Embryonic facial prominence (tissue), 1 donor: ENCODE measurements at regions not wholly inside any gene's neighbourhood (a gene's known extent, or its start where the extent isn't known, plus 50 kb on each side); places are given as distances from the start of the nearest gene placed in this dataset.
A peak's percentile ranks its signal among the peaks of the same experiment; 100 is the strongest.
"Not testable (repeated sequence)": the region's sequence is repeated elsewhere in the genome, so short reads cannot be mapped to it uniquely, and the experiment has no call there.

Experiments
- DNase-seq: peaks from one replicate; pipeline ENCODE4 v3.0.0-alpha.2; 2016; ENCODE audit errors: extremely low spot score

DNA sequence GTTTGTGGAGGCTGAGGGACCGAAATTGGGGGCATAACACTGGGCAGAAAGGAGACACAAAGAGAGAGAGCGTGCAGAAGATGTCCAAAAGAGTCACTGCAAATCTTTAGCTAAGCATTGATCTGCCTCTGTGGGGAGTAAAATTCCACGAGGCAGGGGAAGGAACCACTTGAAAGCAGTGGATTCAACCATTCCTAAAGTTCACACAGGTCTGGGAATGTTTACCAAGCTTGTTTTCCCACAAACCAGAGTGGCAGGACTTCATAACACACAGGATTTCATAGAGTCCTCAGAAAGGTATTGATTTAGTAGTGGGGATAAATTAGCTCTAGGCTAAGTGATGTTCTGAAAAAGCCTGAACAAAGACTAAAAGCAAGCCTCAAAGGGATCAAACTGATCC lies 66.1 kb upstream of the RPL38 start:
- no peak for DNase-seq

DNA sequence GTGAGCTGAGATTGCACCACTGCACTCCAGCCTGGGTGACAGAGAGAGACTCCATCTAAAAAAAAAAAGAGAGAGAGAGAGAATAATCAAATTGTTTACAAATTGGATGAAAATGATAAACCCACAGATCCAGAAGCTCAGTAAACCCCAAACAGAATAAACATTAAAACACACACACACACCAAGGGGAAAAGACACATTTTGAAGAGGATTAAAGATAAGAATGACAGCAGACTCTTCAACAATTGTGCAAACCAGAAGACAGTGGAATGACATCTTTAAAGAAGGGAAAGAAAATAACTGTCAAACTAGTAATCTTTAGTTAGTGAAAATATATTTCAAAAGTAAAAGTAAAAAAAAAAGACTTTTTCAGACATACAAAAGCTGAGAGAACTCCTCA lies 64.4 kb upstream of the RPL38 start:
- no peak for DNase-seq

- no peak for DNase-seq
Measured at GRCh38 chr17:74140282-74140681, 63.2 kb upstream of the RPL38 start.

DNA sequence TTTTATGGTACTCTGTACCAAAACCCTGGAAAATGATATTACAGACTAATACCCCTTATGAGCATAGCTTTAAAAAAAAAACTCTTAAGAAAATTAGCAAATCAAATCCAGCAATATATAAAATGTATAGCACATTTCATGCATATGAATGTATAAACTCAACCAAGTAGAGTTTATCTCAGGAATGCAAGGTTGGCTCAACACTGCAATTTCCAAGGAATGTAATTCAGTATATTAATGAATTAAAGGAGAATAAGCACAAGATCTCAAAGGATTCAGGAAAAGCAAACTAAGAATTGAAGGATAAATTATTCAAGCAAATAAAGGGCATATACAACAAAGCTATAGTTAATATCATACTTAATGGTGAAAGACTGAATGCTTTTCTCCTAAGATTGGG lies 61.9 kb upstream of the RPL38 start:
- DNase-seq: no peak

- not testable (repeated sequence) for DNase-seq
Measured at GRCh38 chr17:74143318-74143717, 60.2 kb upstream of the RPL38 start.

- DNase-seq: no peak
Measured at GRCh38 chr17:74145756-74146155, 57.7 kb upstream of the RPL38 start.

DNA sequence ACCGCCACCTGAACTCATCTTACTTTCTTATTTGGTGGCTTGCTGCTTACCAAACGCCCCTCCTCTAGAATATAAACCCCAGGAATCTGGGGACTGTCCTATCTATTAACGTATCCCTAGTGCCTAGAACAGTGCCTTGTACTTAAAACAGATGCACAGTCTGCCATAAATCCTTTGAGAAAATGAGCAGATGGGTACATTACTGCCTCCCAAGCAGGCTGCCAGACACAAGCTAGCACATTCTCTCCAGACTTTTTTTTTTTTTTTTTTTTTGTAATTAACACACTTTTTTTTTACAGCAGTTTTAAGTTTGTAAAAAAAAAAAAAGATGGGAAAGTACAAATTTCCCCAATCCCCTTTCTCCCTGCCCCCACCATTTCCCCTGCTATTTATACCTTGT lies 57.3 kb upstream of the RPL38 start:
- DNase-seq: no peak

DNA sequence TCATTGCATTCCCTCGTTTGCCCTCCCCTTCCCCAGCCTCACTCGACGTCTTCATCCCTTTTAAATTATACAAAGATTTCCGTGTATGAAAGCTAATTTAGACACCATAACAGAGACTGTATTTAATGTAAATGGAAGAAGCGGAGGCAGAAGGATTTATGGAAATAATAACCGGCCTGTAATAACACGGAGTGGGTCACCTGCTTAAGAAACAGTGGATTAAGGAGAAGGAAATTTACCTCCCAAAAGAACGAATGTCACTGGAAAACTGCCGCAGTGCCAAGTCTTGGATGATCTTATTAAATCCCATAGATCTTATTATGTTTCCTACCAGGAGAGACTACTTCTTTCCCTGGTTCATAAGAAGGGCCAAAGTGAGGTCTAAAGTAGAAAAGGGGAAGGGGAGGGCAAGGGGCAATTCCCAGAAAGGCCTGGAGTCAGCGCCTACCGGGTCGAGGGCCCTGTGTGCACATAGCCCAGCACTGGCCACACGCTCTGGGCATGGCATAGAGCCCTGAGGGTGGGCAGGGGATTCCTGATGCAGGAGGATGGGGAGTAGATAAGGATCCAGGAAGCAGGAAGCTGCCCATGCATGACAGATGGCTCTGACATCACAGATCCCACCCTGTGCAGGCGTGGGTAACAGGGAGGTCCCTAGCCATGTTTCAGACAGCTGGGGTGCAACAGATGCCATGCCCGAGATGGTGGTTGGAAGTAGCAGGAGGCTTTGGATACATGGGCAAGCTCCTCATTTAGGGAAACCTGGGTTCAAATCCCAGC lies 56.2 kb upstream of the RPL38 start:
- DNase-seq: no peak

- no peak for DNase-seq
Measured at GRCh38 chr17:74147966-74148365, 55.5 kb upstream of the RPL38 start.

- DNase-seq: no peak
Measured at GRCh38 chr17:74148446-74148845, 55.0 kb upstream of the RPL38 start.

DNA sequence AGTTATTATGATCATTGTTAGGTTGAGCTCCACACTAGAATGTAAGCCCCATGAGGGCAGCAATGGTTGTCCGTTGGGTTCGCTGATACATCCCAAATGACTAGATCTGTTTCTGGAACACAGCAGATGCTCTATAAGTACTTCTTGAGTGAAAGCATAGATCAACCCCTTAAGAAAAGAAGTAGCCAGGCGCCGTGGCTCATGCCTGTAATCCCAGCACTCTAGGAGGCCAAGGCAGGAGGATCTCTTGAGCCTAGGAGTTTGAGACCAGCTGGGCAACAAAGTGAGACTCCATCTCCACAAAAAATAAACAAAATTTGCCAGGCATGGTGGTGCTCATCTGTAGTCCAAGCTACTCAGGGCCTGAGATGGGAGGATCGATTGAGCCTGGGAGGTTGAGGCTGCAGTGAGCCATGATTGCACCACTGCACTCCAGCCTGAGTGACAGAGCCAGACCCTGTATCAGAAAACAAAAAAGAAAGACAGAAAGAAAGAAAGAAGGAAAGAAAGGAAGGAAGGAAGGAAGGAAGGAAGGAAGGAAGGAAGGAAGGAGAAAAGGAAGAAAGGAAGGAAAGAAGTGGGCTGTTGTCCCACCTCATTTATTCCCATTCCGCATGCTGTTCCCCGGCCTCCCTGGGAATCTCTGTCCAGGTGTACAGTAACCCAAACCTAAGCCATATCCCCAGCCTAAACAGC lies 54.4 kb upstream of the RPL38 start:
- DNase-seq: no peak

GRCh38 chr17:74149597-74150427 lies 53.7 kb upstream of the RPL38 start:
- no peak for DNase-seq

GRCh38 chr17:74150428-74151025 lies 53.0 kb upstream of the RPL38 start:
- no peak for DNase-seq

- no peak for DNase-seq
Measured at GRCh38 chr17:74151551-74152315, 51.7 kb upstream of the RPL38 start.

DNA sequence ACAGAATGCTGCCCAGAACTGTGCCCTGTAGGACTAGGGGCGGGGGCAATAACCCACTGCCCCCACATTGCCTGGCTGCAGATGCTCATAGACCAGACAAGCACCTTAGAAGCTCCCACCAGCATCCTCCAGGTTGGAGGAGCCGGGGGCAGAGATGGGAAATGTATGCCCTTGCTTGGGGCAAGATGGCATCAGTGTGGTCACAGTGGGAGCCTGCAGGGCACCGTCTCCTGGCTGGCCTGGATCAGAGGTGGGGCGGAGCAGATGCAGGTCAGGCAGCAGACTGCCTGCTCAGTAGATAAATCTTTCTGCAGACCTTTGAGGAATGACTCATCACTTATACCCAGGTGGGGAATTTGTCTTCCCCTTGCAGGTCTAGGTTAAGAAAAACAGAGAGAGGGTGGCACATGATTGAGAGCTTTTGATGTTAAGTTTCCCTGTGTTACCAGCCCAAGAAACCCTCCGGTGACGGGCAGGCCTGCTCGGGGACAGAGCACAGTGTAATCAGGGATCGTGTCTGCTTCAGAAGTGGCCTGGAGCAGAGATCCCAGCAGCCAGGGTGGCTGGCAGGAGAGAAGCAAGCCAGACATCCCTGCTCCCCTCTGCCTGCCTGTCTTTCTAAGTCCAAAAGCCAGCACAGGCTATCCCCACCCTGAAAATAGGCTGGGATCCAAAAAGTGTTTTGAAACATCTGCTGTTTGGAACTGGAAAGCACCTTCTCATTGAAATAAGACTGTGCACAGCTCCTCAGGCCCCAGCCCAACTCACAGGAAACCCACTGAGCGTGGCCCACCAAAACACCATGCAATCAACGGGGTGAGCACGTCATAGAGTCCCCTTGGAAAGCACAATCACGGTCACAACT lies 50.7 kb upstream of the RPL38 start:
- peak; percentile 13 for DNase-seq

- no peak for DNase-seq
Measured at GRCh38 chr17:74153456-74153810, 50.0 kb upstream of the RPL38 start.
